K562 (cell line): ENCODE measurements at regions not wholly inside any gene's neighbourhood (a gene's known extent, or its start where the extent isn't known, plus 50 kb on each side); places are given as distances from the start of the nearest gene placed in this dataset.

Experiments
- ATAC-seq: fragments of 200-7000 bp; cut with Tn5 transposase; 3 replicates; pipeline ENCODE4 v1.9.1; 2020; ENCODE audit warnings: moderate library complexity
- BruUV-seq: library from RNA; stranded (reverse); fragments of 400-500 nt; replicated peaks from 2 replicates; lab custom pipeline; 2021; lab: Mats Ljungman, UMichigan
- CTCF ChIA-PET: fragments of 300-600 bp; formaldehyde crosslinking; extraction: SDS; loops from one replicate; lab custom pipeline; 2021; ENCODE audit warnings: low intra/inter-chr PET ratio; lab: Yijun Ruan, JAX
- POLR2A ChIA-PET: fragments of 300-600, 350-650 bp; sonication (Branson Sonifier 250); formaldehyde crosslinking; extraction: SDS; loops from one replicate; lab custom pipeline; 2021; ENCODE audit warnings: antibody characterized with exemption, inconsistent platforms; lab: Yijun Ruan, JAX
- DNase-seq, 4 experiments: peaks; one replicate each; pipeline versions ENCODE4 v3.0.0 to v3.0.0-alpha.2; 2011 to 2018; ENCODE audit warnings: low spot score in 3 of 4, mixed read lengths in 3 of 4; ENCODE audit errors: extremely low read depth in 1 of 4
- FAIRE-seq: peaks from 2 replicates; lab custom pipeline; 2011; peaks lifted over from hg19 to GRCh38; lab: Jason Lieb, UNC
- H2AFZ ChIP-seq: 2 replicates; pipeline ENCODE4 v1.6.0; 2011; ENCODE audit warnings: low read depth, low read length, control low read depth, inconsistent platforms
- H3K27ac ChIP-seq: fragments of 200-600 bp; 3 replicates; pipeline ENCODE4 v1.8.0; 2011; ENCODE audit warnings: low read depth, mild to moderate bottlenecking, control low read depth, inconsistent platforms, low read length, moderate library complexity, mixed read lengths; ENCODE audit errors: extremely low read depth
- H3K27me3 ChIP-seq, 2 experiments: fragments of 300-600 bp in 1 of 2; 2 replicates in 1 of 2; 3 replicates in 1 of 2; pipeline versions ENCODE4 v1.6.0 to v1.8.0; 2011; ENCODE audit warnings: inconsistent platforms in 2 of 2, low read length in 2 of 2, mild to moderate bottlenecking in 1 of 2, mixed read lengths in 1 of 2, moderate library complexity in 1 of 2; ENCODE audit not compliant: control insufficient read depth in 2 of 2, insufficient read depth in 2 of 2
- H3K36me3 ChIP-seq: fragments of 300-600 bp; 3 replicates; pipeline ENCODE4 v1.8.0; 2011; ENCODE audit warnings: mild to moderate bottlenecking, low read length, inconsistent platforms; ENCODE audit not compliant: control insufficient read depth, insufficient read depth
- H3K4me1 ChIP-seq, 2 experiments: fragments of 200-600 bp in 1 of 2; replicated peaks in 1 of 2; 2 replicates in 1 of 2; 3 replicates in 1 of 2; pipeline versions ENCODE4 v1.5.1 to v1.8.0; 2011; ENCODE audit warnings: inconsistent platforms in 2 of 2, low read length in 2 of 2, mild to moderate bottlenecking in 1 of 2, mixed read lengths in 1 of 2, moderate library complexity in 1 of 2; ENCODE audit not compliant: control insufficient read depth in 2 of 2, insufficient read depth in 2 of 2
- H3K4me2 ChIP-seq: 2 replicates; pipeline ENCODE4 v1.6.1; 2011; ENCODE audit warnings: low read length, control low read depth, inconsistent platforms, mixed read lengths; ENCODE audit not compliant: insufficient read depth
- H3K4me3 ChIP-seq: fragments of 200-600 bp; sonication (generic), shearing (Covaris generic); 2 replicates; pipeline ENCODE4 v1.5.1; 2016; ENCODE audit warnings: control low read depth, inconsistent platforms
- H3K79me2 ChIP-seq: fragments of 200-600 bp; 3 replicates; pipeline ENCODE4 v1.8.0; 2011; ENCODE audit warnings: low read length, inconsistent platforms; ENCODE audit not compliant: control insufficient read depth, insufficient read depth
- H3K9ac ChIP-seq, 2 experiments: 2 replicates each; pipeline versions ENCODE4 v1.6.0 to v1.6.1; 2011; ENCODE audit warnings: low read depth in 2 of 2, low read length in 2 of 2, control low read depth in 1 of 2, inconsistent platforms in 1 of 2, mild to moderate bottlenecking in 1 of 2, mixed read lengths in 1 of 2; ENCODE audit not compliant: insufficient read depth in 1 of 2
- H3K9me1 ChIP-seq: one replicate; pipeline ENCODE4 v1.6.0; 2011; ENCODE audit warnings: inconsistent platforms, mild to moderate bottlenecking, low read length, moderate library complexity; ENCODE audit not compliant: control insufficient read depth, insufficient read depth
- H3K9me3 ChIP-seq: replicated peaks from 2 replicates; pipeline ENCODE4 v1.5.1; 2011; ENCODE audit warnings: low read depth, low read length, inconsistent platforms; ENCODE audit not compliant: control insufficient read depth, insufficient read depth
- H4K20me1 ChIP-seq: replicated peaks from 2 replicates; pipeline ENCODE4 v1.6.1; 2011; ENCODE audit warnings: low read length, inconsistent platforms, mixed read lengths; ENCODE audit not compliant: control insufficient read depth, insufficient read depth
- ARHGAP35 ChIP-seq: fragments of 450-650 bp; IDR thresholded peaks from 2 replicates; pipeline ENCODE4 v1.6.1; 2018; ENCODE audit not compliant: partially characterized antibody
- BMI1 ChIP-seq: fragments of 150-350 bp; IDR thresholded peaks from 2 replicates; pipeline ENCODE4 v1.6.1; 2014; ENCODE audit warnings: low read length
- CREB3L1 ChIP-seq: fragments of 450-650 bp; IDR thresholded peaks from 2 replicates; pipeline ENCODE4 v1.6.1; 2014; ENCODE audit warnings: low read depth, mild to moderate bottlenecking, moderate library complexity, borderline replicate concordance
- MYNN ChIP-seq, 2 experiments: sonication (generic); formaldehyde crosslinking in 1 of 2; IDR thresholded peaks; 2 replicates each; pipeline versions ENCODE4 v1.5.0 to v1.6.1; 2016 to 2020; ENCODE audit warnings: antibody characterized with exemption in 1 of 2, missing genetic modification reagents in 1 of 2
- RERE ChIP-seq: sonication (generic); formaldehyde crosslinking; IDR thresholded peaks from 2 replicates; pipeline ENCODE4 v1.8.0; 2023; ENCODE audit warnings: missing genetic modification reagents, mild to moderate bottlenecking, borderline replicate concordance
- ZBTB1 ChIP-seq: sonication (generic); formaldehyde crosslinking; IDR thresholded peaks from 2 replicates; pipeline ENCODE4 v1.8.1; 2023; ENCODE audit warnings: missing genetic modification reagents, low read depth, mild to moderate bottlenecking, borderline replicate concordance
- WGBS: fragments of 100-300 bp; shearing (Covaris generic); methylation state at CpG from one replicate; pipeline ENCODE4 v1.1.6; 2016; ENCODE audit warnings: low coverage, mixed read lengths; ENCODE audit not compliant: insufficient coverage; ENCODE audit errors: missing lambda C conversion rate; 5-methylcytosine and 5-hydroxymethylcytosine counted together
- in situ Hi-C: fragments of 300-500 bp; cut with MboI; formaldehyde crosslinking; loops from 4 replicates; pipeline ENCODE4 v1.15.0; 2018; ENCODE audit warnings: inconsistent platforms, mixed read lengths
- intact Hi-C: fragments of 100-400 bp; cut with micrococcal nuclease; formaldehyde crosslinking; loops from 2 replicates; pipeline ENCODE4 v1.14.2; 2022

- TF ChIP-seq MYNN (IDR thresholded peaks at IDR 0.05) (no peak), MYNN (CRISPR knock-in tag; IDR thresholded peaks at IDR 0.05) (no peak), ZBTB1 (CRISPR knock-in tag) (no peak)
These were observed 137.9 kb upstream of the NALF2 start (continued) for GRCh38 chrX:69366183-69366582.

GRCh38 chrX:69365755-69366154 is 138.4 kb upstream of the NALF2 start:
- H3K27me3 ChIP-seq = no peaks in the 10 kb centered on the region
- no peak overlapping the region for H3K27ac ChIP-seq
- H3K4me1 ChIP-seq = no peaks in the 10 kb centered on the region
- CTCF ChIA-PET = no interaction called here
- no peak for FAIRE-seq
- in situ Hi-C loops = no loop called here
- no peaks in the 10 kb centered on the region for H3K79me2 ChIP-seq
- no peak overlapping the region for H3K4me3 ChIP-seq
- TF ChIP-seq ARHGAP35 = no peak
- H4K20me1 ChIP-seq = no peaks in the 10 kb centered on the region
- DNase-seq = no peak
- WGBS = no CpG with 5 or more reads among the region's 1 CpG
- POLR2A ChIA-PET = no interaction called here
- no peaks in the 10 kb centered on the region for H3K9me1 ChIP-seq
- H2AFZ ChIP-seq = no peak overlapping the region
- BruUV-seq = no TSS peak
- H3K4me2 ChIP-seq = no peak overlapping the region
- no peak overlapping the region for H3K9ac ChIP-seq
- H3K9me3 ChIP-seq = no peaks in the 10 kb centered on the region
- intact Hi-C loops = no loop called here
- no peak for ATAC-seq
- no peaks in the 10 kb centered on the region for H3K36me3 ChIP-seq

GRCh38 chrX:69365349-69365748 is 138.8 kb upstream of the NALF2 start:
- Histone ChIP-seq H3K36me3 (no peaks in the 10 kb centered on the region), H3K4me2 (no peak overlapping the region), H4K20me1 (no peaks in the 10 kb centered on the region), H3K9me1 (no peaks in the 10 kb centered on the region), H3K9ac (no peak overlapping the region), H3K4me1 (no peaks in the 10 kb centered on the region), H3K27ac (no peak overlapping the region), H3K79me2 (no peaks in the 10 kb centered on the region), H3K27me3 (no peaks in the 10 kb centered on the region), H3K9me3 (no peaks in the 10 kb centered on the region), H3K4me3 (no peak overlapping the region), H2AFZ (no peak overlapping the region)
- no CpG with 5 or more reads among the region's 1 CpG for WGBS
- no TSS peak for BruUV-seq
- intact Hi-C loops = no loop called here
- POLR2A ChIA-PET = no interaction called here
- FAIRE-seq (no peak), ATAC-seq (no peak), DNase-seq (no peak)
- in situ Hi-C loops = no loop called here
- CTCF ChIA-PET = no interaction called here
- TF ChIP-seq BMI1 (no peak), RERE (CRISPR knock-in tag) (no peak), CREB3L1 (no peak)
